ENCODE measurements at regions not wholly inside any gene's neighbourhood (a gene's known extent, or its start where the extent isn't known, plus 50 kb on each side); places are given as distances from the start of the nearest gene placed in this dataset.

DNA sequence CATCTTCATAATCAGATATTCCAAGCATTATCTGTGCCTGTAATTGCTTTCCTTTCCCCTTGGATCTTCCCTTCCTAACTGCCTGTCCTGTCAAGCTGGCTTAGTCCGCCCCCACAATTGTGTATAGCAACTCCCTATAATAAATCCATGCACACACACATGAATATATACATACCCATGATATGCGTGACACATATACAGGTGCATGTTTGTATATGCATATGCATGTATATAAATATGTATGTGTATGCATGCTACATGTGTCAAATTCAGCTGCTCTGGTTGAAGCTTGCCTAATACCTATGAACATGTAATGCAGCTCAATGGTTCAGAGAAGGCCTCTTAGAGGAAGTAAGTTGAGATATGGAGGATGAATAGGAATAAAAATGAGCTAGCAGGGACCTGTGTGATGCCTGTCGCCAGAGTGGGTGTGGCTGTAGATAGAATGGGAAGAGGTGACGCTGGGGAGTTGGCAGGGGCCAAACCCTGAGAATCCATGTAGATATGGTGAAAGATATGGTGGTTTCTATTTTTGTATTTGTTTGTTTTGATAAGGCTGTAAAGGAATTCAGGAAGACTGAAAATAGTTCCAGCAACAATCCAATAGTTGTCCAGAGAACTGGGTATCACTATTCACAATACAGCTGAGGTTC is 595.0 kb upstream of the BOD1L1 start:
- TF ChIP-seq GATA2 (IDR thresholded peaks at IDR 0.05; ENCODE audit: low read depth, low read length) = no peak
- TF ChIP-seq GATA3 (IDR thresholded peaks at IDR 0.05; ENCODE audit: low read depth, low read length) = no peak

Data from SH-SY5Y (cell line).